ENCODE measurements at regions not wholly inside any gene's neighbourhood (a gene's known extent, or its start where the extent isn't known, plus 50 kb on each side); places are given as distances from the start of the nearest gene placed in this dataset.

DNA sequence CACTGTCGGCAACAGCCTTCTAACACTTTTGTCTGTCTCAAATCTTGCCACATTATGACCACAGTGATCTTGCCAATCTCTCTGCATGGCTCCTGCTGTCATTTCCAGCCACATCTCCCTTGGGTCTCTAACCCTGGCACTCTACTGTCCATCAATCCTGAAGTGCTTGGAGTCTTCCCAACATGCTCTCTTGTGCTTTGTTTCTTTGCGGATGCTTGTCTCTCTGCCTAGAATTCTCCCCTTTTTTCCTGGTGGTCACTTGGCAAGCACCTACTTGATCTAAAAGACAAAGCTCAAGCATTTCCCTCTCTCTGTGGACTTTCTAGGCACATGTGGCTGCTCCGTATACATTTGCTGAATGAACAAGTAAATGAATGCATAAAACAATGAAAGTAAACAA lies 290.7 kb upstream of the MAP3K7 start (continued):
- TF ChIP-seq, protein P1, sequence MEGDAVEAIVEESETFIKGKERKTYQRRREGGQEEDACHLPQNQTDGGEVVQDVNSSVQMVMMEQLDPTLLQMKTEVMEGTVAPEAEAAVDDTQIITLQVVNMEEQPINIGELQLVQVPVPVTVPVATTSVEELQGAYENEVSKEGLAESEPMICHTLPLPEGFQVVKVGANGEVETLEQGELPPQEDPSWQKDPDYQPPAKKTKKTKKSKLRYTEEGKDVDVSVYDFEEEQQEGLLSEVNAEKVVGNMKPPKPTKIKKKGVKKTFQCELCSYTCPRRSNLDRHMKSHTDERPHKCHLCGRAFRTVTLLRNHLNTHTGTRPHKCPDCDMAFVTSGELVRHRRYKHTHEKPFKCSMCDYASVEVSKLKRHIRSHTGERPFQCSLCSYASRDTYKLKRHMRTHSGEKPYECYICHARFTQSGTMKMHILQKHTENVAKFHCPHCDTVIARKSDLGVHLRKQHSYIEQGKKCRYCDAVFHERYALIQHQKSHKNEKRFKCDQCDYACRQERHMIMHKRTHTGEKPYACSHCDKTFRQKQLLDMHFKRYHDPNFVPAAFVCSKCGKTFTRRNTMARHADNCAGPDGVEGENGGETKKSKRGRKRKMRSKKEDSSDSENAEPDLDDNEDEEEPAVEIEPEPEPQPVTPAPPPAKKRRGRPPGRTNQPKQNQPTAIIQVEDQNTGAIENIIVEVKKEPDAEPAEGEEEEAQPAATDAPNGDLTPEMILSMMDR (IDR thresholded peaks at IDR 0.05; ENCODE audit: control extremely low read depth in 1 of 3, insufficient read depth in 1 of 3, low read depth in 1 of 3, low read length in 3 of 3), result no peak
- TF ChIP-seq RXRA (IDR thresholded peaks at IDR 0.05; ENCODE audit: insufficient read depth, low read depth, low read length) (no peak), CBX8 (IDR thresholded peaks at IDR 0.05; ENCODE audit: borderline replicate concordance, low read depth, low read length) (no peak)

All from H1 (cell line).